ENCODE measurements at regions not wholly inside any gene's neighbourhood (a gene's known extent, or its start where the extent isn't known, plus 50 kb on each side); places are given as distances from the start of the nearest gene placed in this dataset.
A peak's percentile ranks its signal among the peaks of the same experiment; 100 is the strongest.

GRCh38 chr6:56766139-56766805 lies 123.6 kb upstream of the DST start:
- no peak for DNase-seq

GRCh38 chr6:56765494-56765893 lies 122.8 kb upstream of the DST start:
- DNase-seq = no peak

GRCh38 chr6:56764081-56764566 lies 121.4 kb upstream of the DST start:
- DNase-seq = peak; percentile 36 to 53 (median 48)

GRCh38 chr6:56761651-56762050 lies 119.0 kb upstream of the DST start:
- no peak for DNase-seq

- no peak for DNase-seq
Observed at GRCh38 chr6:56760842-56761241, 118.2 kb upstream of the DST start.

GRCh38 chr6:56759521-56759920 lies 116.8 kb upstream of the DST start:
- peak; percentile 50 to 63 (median 51) for DNase-seq

- no peak for DNase-seq
Observed at GRCh38 chr6:56758553-56758952, 115.9 kb upstream of the DST start.

- no peak for DNase-seq
Observed at GRCh38 chr6:56758120-56758519, 115.4 kb upstream of the DST start.

- peak; percentile 69 to 73 (median 72) for DNase-seq
Observed at GRCh38 chr6:56757588-56757984, 114.9 kb upstream of the DST start.

GRCh38 chr6:56756791-56757587 lies 114.3 kb upstream of the DST start:
- no peak for DNase-seq

- peak; percentile 40 to 55 (median 49) for DNase-seq
Observed at GRCh38 chr6:56756219-56756789, 113.6 kb upstream of the DST start.

GRCh38 chr6:56755040-56755439 lies 112.4 kb upstream of the DST start:
- DNase-seq = no peak

GRCh38 chr6:56753811-56754210 lies 111.1 kb upstream of the DST start:
- DNase-seq = no peak

- DNase-seq = no peak
Observed at GRCh38 chr6:56752534-56752933, 109.8 kb upstream of the DST start.

- peak; percentile 14 to 42 (median 38) for DNase-seq
Observed at GRCh38 chr6:56752009-56752408, 109.3 kb upstream of the DST start.

GRCh38 chr6:56751604-56752003 lies 108.9 kb upstream of the DST start:
- DNase-seq = no peak

GRCh38 chr6:56750686-56751085 lies 108.0 kb upstream of the DST start:
- DNase-seq = no peak

- peak; percentile 55 to 72 (median 67) for DNase-seq
Observed at GRCh38 chr6:56749632-56750151, 107.0 kb upstream of the DST start.

- no peak for DNase-seq
Observed at GRCh38 chr6:56746767-56747504, 104.2 kb upstream of the DST start.

- DNase-seq = no peak
Observed at GRCh38 chr6:56745971-56746370, 103.3 kb upstream of the DST start.

- no peak for DNase-seq
Observed at GRCh38 chr6:56745081-56745480, 102.4 kb upstream of the DST start.

GRCh38 chr6:56744528-56744927 lies 101.8 kb upstream of the DST start:
- no peak for DNase-seq
